GM19240 (cell line): ENCODE measurements at regions not wholly inside any gene's neighbourhood (a gene's known extent, or its start where the extent isn't known, plus 50 kb on each side); places are given as distances from the start of the nearest gene placed in this dataset.
A peak's percentile ranks its signal among the peaks of the same experiment; 100 is the strongest.
"Not testable (repeated sequence)": the region's sequence is repeated elsewhere in the genome, so short reads cannot be mapped to it uniquely, and the experiment has no call there.

Source experiments
- DNase-seq: peaks from one replicate; pipeline ENCODE4 v3.0.0; 2011; ENCODE audit warnings: low spot score; ENCODE audit not compliant: insufficient read length

DNA sequence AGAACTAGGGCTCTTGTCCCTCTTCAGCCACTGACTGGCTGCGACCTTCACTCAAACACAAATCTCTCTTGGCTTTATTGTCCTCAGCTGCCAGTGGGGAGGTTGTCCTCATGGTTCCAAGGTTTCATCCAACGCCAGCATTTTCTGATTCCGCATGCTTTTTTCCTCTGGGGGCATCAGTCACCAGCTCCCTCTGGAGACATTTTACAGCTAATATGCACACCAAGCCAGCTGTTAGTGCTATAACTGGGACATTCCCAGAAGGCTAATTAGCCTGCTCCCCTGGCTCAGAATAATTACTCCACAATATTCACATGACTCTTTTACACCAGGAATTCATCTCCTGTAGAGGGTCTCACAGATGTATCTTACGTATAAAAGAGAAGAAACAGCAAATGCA lies 193.6 kb upstream of the ANKRD55 start:
- no peak for DNase-seq

DNA sequence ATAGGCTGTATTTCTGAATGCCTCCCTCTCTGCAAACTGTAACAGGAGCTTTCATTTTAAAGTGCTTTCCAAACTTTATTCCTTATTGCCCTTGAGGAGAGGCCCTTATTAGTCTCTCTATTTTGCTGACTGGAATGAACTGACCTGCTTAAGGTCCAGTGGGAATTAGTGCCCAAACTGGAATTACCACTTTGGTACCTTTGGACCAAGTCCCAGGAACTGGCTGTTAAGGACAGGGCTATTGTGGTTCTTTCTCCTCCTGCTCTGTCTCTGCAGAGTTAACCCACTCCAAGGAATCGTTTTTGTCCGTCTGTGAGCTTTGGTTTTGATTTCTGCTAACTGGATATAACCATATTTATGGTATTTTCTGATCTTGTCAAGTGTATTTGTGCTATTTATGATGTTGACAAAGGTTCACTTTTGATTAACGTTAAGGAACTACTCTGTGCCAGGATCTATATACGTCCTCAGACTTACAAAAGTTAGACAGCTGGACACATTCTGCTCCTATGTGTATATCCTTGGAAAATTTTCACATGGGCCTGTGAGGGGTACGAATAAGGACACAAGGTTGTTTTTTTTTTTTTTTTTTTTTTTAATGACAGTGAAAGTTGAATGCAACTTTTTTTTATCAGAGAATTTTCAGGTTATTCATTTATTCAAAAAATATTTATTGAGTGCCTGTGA lies 189.1 kb upstream of the ANKRD55 start:
- DNase-seq, result no peak

DNA sequence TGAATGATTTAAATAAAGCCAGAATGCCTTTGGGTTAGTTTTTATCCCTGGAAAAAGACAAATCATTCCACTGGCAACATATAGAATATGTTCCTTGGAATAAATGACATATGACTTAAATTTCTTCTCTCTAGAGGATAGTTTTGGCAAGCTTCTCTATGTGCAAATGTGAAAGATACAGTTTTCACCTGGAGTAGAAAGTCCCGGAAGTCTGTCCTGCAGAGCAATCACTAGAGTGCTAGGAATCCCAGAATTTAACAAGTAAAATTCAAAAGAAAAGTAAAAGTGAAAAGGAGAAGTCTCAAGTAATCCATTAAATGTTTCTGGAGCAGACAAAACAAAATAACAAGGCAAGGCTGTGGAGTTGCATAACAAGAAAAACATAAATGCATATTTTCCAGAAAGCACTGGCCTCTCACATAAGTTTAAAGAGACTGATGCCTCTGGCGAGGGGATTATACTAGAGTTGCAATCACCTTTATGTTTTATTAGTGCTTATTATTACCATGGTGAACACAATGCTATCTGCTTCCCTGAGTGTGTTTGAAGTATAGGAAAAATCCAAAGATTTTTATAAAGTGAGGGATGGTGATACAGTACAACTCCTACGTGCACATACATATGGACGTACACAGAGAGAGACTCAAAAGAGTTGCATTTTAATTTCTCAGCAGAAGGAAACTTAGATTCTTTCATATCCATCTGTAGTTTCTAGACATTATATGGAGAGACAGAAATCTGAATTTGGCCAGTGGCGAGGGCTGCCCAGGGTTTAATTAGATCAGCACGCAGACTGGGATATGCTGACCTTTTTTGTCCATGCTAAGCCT lies 188.3 kb upstream of the ANKRD55 start:
- DNase-seq, result no peak

DNA sequence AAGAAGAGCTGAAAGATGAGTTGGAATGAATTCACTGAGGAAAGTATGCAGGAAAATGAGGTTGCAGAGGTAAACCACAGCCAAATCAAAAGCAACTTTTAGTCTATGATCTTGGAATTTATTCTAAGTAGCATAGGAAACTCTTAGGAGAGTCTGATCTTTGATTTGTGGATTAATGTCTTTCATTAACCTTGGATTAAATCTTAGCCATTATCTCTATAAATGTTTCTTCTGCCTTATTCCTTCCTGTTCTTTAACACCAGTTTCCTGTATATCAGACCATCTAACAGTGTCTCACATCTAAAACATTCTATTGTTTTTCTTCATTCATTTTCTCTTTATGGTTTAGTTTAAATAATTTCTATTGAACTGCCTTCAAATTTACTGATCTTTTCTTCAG lies 187.2 kb upstream of the ANKRD55 start:
- DNase-seq, result no peak

DNA sequence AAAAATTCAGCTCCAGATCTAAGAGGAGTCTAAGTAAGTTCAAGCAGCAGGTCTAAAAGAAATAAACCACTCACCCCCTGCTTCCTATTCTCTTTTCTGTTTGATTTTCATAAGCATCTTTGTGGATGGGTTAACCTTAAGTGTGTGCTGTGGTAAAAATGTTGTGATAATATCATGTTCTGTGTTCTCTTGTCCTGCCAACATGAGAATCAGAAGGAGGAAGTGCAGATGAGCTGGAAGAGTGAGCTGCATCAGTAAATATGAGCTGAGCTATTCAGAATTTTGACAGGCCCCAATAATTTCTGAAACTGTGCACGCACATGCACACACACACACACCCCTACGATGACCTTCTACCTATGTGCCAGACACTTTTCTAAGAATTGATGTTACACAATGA lies 186.5 kb upstream of the ANKRD55 start:
- no peak for DNase-seq

DNA sequence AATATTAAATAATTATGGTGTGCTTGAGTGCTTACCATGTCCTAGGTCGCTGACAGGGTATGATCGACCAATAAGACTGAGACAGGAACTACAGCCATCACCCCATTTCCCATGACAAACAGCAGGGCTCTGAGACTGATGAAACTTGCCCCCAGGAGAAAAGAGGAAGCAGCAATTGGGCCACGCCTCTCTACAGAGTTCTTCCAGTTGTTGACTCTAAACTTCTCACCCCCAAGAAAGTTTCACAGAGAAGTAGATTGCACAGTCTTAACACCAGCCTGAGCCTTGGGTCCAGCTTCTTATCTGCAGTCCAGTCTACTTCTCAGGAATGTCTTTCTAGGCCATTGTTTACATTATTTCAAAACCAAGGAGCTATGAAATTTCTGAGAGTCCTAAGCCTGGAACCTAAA lies 182.2 kb upstream of the ANKRD55 start:
- peak; percentile 51 for DNase-seq

DNA sequence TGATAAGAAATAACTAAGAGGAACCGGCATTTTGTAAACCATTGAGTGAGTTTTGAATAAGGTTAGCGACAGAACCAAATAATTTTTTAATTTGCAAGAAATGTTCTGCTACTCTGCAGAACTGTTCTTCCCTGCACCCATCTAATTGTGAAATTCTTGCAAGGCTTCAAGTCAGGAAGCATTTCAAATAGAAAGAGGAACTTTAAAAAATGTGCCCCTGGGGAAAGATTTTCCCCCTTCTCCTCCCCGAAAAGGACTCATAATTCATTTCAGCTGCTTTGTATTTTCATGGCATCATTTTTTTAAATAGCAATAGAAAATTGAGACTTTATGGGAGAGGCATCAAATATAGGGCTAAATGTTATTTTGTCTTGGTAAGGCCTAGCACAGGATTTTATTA lies 180.9 kb upstream of the ANKRD55 start:
- no peak for DNase-seq

DNA sequence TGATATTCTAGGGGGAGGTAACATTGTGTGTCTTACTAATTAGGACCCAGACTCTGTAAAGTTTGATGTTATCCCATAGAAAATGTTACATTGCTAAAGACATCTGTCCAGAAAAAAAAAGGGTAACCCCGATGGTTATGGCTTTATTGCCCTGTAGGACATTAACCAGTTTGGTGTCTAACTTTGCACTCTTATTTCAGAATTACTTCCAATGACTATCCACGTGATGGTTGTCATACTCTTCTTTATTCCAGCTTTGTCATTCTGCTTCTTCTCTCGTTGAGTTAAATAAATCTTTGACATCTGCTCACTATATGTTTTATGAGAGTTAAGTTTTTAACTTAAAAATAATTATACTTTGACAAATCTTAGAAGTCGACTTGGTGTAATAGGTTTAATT lies 180.4 kb upstream of the ANKRD55 start:
- DNase-seq, result no peak

DNA sequence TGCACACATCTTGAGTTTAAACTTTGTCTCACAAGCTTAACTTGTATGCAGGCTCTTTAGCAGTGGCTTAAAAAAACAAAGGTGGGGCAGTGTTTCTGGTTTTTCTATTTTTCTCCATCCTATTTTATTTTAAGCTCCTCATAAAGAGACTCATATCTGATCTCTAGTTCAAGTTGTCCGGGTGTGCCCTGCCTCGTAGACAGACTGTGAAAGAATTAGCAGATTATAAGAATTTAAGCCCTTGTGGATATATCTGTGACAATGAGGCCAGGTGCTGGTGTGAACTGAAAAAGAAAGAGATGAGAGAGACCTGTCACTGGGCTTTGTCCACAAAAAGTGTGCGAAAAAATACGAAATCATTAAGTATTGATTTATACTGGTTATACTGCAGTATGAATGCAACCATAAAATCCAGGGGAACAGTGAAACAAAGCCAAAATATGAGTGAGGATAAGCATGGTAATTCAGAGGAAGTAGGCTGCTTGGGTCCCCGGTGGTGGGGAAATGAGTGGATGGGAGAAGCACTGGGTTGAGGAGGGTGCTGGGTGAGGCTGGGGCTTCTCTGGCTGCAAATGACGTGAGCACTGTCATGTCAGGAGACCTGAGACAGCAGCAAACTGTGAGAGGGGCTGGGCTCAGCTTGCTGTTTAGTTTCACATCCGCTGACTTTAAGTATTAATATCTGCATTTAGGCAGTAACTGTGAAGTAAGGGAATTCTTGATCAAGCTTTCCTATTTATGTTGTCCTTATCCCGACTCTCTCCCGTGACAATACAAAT lies 179.7 kb upstream of the ANKRD55 start:
- peak; percentile 44 for DNase-seq

DNA sequence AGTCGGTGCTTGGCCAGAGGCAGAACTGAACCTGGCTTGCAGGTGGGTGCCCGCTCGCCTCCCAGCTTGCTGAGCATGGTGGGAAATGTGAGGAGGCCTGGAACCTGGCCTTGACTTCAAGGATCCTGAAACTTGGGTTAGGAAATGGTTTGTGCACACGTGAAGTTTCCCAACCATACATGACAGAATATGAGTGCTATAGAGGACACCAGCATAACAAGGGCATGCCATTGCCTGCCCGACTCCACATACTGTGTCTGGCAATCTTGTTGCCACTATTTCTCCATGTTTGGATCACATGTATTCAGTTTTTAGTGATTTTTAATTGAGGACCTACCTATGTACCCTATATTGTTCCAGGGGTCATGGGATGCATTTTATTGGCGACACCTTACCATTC lies 177.6 kb upstream of the ANKRD55 start:
- no peak for DNase-seq

DNA sequence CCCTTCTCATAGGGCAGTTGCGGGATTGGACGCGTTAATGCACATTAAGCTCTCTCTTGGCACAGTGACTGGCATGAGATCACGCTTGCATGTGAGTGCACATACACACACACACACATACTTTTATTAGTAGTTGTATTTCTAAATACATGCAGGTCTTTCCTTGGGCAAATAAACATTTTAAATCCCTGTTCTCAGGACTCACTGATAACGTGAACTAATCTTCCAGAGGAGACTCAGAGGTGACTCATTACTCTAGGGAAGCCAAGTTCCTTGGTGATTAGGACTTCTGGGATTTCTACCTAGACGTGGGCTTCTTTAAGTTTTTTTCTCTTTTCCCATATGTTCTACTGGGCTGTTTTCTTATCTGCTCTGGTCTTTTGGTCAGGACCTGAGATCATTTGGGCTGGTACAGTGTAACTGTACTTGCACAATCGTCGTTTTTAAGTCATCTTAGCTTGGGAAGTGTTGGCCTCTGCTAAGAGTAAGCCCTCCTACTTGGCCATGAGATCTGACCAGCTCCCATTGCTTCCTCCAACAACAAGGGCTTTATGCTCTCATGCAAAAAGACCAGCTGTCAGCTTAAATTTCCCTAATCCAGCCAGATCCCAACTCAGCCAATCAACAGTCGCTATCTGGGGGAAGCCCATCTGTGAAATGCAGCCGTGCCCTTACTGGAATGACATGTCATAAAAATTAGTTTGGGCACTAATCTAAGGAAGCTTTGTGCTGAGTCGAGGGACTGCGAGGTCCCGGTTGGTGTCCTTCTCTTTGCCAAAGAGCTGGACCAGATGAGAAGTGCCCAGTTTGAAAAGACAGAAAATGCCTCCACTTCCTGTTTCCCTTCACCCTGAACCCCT lies 176.4 kb upstream of the ANKRD55 start:
- DNase-seq, result no peak

DNA sequence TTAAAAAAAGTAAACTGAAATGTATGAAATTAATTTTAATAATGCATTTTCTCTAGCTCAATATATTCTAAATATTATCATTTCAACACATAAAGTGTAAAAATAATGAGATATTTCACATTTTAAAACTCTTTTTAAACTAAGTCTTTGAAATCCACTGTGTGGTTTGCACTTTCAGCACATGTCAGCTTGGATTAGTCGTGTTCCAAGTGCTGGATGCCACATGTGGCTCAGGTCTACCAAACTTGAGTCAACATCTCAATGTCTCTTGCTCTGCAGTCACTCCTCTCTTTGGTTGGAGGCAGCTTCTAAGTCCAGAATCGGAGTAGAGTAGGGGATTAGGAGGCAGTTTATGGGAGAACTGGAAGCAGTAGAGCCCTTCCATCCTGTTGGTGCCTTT lies 173.7 kb upstream of the ANKRD55 start:
- no peak for DNase-seq

DNA sequence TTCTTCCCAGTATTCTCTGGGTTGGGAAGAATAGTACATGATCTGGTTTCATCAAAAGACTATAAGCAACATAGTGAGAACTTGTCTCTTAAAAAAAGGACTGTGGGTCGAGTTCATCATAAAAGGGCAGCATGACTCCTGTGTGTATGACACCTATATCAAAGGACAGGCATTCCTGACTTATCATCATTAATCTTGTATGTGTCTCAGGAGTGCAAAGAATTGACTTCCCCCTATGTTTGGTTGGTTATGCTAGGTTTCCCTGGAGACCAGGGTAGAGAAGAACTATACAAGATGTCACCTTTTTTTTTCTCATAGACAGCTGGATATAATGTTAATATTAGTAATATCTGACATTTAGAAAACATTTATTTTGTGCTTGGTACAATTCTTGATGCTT lies 173.1 kb upstream of the ANKRD55 start:
- no peak for DNase-seq

DNA sequence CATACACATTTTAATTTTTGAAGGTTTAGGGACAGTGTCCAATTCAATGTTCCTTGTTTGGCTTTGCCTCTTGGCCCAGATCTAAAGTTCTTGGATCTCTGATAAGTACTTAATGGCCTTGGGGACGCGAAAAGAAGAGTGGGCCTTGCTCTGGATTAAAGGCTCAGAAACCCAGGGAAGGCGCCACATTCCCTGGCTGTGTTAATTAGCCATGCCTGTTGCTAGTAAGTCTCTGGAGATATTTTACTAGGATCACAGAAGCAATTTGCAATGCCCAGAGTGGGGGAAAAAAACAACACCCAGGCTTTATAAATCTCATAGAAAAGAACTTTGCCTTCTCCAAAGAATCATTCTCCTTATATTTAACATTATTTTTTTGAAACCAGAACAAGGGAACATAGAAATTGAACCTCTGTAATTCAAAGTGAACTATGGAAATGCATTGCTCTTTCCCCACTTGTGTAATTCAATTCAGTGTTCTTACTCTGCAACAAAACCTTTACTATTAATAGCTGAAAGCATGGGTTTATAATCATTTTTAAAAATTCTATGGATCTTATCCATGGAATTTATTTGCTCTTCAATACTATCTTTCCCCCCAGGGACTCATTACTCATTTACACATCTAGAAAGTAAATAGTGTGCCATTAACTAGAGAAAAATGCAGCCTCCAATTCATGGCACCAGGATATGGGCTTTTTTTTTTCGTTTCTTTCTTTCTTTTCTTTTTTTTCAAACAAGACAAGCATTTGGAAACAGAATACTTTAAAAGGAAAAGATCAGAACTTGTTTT lies 172.2 kb upstream of the ANKRD55 start:
- DNase-seq, result no peak

DNA sequence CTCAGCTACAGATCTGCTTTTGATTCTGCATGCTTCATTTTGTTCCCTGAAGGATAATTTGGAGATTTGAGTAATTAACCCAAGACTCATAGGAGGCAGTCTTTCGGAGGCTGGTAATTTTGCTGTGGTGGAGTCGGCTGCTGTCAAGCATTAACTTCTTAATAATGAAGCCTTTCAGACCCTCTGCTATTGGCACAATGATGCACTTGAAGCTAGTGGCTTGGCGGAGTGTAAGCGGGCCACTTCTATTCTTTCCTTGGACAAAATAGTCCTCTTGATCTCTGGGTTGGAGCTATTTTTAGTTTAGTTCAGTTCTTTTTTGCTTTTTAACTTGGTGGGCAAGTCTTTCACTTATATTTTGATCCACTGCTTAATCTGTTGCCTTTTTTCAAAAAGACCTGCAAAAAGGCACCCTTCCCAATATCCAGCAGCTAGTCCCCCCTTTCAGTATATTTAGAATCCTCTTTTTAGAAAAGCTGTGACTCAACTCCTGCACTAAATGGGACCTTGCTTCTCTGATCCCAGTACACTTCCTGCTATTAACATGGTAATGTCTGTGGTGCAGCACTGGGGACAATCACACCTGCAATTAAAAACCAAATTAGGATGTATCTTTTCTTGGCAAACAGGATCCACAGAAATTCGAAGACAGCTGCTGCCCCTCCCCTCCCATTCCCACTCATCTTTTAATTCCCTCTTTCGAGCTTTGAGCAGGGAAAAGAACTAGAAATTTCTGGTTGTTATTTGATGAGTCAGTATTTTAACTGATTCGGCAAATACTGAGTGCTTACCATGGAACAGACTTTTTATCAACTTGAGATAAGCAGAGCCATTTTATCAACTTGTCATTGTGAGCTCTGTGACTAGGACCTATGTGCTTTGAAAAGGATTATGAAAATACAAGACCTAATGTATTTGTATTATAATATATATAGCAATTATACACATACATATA lies 169.4 kb upstream of the ANKRD55 start:
- no peak for DNase-seq

DNA sequence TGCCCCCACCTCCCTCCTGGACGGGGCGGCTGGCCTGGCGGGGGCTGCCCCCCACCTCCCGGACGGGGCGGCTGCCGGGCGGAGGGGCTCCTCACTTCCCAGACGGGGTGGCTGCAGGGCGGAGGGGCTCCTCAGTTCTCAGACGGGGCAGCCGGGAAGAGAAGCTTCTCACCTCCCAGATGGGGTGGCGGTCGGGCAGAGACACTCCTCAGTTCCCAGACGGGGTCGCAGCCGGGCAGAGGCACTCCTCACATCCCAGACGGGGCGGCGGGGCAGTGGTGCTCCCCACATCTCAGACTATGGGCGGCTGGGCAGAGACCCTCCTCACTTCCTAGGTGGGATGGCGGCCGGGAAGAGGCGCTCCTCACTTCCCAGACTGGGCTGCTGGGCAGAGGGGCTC lies 164.7 kb upstream of the ANKRD55 start:
- DNase-seq, result not testable (repeated sequence)

DNA sequence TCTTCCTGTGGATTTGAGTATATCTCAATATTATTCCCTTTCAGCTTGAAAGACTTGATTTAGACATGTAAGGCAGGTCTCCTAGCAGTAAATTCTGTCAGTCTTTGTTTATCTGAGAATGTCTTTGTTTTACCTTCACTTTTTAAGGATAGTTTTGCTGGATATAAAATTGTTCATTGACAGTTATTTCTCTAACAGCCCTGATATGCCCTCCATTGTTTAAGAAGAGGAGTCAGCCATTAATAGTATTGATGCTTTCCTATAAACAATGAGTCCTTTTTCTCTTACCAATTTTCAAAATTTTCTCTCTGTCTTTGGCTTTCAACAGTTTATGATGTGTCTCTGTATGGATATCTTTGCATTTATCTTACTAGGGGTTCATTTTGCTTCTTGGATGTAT lies 163.5 kb upstream of the ANKRD55 start:
- no peak for DNase-seq

DNA sequence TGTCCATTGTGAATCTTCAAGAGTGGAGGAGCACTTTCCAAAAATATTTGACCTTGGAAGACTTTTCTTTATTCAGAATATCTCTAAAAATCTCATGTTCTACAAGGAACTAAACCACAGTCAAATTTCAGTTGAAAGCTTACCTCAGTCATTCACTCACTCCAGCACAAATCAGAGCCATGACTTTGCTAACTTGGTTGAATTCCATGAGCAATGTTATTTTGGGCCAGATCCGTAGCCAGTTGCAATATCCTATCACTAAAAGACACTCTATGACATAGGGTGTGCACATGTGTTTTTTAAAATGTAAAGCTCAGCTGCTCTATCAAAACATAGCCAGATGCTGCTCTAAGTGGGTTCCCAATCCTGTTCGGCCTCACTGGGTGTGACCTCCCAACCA lies 156.1 kb upstream of the ANKRD55 start:
- no peak for DNase-seq

DNA sequence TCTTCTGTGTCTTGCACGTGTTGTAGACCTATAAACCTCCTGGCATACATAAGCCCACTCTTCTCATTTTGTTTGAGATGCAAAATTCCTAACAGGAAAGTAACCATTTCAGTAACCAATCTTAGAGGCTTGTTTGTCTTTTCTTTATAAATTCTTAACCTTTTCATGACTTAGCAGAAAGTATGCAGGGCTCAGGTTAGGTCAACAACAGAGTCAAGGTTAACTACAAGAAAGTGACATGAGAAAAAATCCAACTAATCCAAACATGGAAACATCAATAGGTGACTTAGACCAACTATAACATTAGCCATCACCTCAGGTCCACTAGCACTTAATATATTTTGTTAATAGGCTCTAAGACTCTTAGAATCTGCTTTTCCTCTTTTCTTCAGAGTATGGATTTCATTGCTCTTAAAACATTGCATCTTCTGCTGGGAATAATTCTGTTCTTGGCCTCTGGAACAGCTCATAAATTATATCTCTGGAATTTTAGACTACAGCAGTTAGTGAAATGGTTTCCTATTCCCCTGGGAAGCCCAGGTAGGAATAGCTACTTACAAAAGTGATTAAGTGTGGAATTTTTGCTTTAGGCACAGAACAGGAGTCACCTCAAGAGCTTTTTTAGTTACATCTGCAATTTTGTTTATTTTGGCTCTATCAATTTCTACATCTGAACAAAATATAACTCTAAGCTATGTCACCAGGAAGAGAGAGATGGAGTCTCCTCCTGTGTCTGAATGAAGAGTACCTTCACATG lies 155.3 kb upstream of the ANKRD55 start:
- no peak for DNase-seq
